Myocyte (in vitro differentiated cells): ENCODE measurements at regions not wholly inside any gene's neighbourhood (a gene's known extent, or its start where the extent isn't known, plus 50 kb on each side); places are given as distances from the start of the nearest gene placed in this dataset.

Experiments used
- DNase-seq: peaks from one replicate; pipeline ENCODE4 v3.0.0-alpha.2; 2012; ENCODE audit warnings: low read depth

GRCh38 chr20:48283470-48284110 is 498.3 kb upstream of the SULF2 start:
- peak; percentile 95 for DNase-seq

- no peak for DNase-seq
Measured at GRCh38 chr20:48282591-48283228, 497.4 kb upstream of the SULF2 start.

DNA sequence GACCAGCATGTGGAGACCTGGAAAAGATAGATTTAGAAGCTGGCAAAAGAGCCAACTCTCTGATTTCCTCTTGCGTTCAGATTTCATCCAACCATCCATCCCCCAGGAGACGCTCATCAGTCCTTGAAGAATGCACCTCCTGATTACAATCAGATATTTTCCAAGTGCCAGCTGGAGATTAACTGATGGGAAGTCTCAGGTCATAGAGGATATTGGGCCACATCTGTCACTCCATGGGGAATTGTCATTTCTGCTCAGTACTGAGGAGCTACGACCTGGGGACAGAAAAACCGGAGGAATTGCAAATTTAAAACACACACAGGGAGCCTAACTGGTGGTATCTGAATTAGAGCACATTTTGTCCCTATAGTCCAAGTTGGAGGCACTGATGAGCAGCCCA is 496.2 kb upstream of the SULF2 start:
- no peak for DNase-seq

DNA sequence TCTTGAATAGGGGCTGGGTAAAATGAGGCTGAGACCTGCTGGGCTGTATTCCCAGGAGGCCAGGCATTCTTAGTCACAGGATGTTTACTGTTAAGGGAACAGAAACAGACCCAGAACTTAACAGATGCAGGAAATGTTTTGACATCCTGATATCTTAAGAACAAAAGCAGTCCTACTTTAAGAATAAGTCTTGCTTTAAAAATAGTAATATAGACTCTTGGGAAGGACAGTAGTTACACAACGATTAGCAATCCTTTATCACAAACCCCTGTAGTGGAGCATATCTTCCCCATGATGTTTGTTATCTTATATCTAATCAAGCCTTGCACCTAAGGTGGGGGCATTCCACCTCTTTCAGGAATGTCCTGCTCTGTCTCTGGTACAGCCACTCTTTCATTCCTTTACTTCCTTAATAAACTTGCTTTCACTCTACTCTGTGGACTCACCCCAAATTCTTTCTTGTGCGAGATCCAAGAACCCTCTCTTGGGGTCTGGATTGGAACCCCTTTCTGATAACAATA is 493.7 kb upstream of the SULF2 start:
- no peak for DNase-seq

DNA sequence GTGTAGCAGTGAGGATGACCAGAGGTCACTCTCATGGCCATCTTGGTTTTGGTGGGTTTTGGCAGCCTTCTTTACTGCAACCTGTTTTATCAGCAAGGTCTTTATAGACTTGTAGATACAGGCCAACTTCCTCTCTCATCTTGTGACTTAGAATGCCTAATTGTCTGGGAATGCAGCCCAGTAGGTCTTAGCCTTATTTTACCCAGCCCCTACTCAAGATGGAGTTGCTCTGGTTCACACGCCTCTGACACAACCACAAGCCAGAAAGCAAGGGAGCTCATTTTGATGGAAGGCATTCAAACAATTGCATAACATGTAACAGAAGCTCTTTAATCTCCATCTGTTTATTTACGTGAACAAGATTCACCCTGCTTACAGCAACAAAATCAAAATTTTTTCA is 492.0 kb upstream of the SULF2 start:
- no peak for DNase-seq

GRCh38 chr20:48276021-48276342 is 490.7 kb upstream of the SULF2 start:
- no peak for DNase-seq

DNA sequence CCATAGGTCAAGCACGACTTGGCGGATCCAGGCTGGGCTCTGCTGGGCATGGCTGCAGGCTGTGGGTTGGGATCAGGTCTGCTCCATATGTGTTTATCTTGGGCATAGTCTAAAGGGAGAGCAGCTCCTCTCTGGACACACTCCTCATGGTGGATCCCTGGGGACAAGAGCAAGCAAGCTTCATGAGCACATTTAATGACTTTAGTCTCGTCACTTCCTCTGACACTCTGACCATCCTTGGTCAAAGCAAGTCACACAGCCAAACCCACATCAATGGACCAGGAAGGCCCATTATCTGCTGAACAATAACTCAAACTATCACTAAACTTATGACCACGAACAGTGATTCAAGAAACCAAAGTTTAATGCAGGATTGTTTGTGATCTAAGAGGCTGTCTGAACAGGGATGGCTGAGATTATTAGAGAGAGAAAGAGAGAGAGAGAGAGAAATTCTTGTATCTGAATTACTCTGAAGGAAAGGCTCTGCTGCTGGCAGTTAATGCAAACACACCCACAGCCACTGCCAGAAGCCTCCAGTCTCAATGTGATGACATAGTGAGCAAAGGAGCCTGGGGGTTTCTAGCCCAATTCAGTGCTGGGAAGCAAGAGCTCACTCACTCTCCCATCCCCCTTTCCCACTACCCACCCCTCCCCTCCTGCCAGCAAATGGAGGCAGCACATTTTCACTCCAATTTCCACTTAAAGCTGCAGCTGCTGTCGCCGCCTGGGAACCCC is 490.2 kb upstream of the SULF2 start:
- peak; percentile 44 for DNase-seq

GRCh38 chr20:48273843-48274242 is 488.6 kb upstream of the SULF2 start:
- DNase-seq, result no peak

GRCh38 chr20:48270885-48271284 is 485.6 kb upstream of the SULF2 start:
- DNase-seq, result no peak

DNA sequence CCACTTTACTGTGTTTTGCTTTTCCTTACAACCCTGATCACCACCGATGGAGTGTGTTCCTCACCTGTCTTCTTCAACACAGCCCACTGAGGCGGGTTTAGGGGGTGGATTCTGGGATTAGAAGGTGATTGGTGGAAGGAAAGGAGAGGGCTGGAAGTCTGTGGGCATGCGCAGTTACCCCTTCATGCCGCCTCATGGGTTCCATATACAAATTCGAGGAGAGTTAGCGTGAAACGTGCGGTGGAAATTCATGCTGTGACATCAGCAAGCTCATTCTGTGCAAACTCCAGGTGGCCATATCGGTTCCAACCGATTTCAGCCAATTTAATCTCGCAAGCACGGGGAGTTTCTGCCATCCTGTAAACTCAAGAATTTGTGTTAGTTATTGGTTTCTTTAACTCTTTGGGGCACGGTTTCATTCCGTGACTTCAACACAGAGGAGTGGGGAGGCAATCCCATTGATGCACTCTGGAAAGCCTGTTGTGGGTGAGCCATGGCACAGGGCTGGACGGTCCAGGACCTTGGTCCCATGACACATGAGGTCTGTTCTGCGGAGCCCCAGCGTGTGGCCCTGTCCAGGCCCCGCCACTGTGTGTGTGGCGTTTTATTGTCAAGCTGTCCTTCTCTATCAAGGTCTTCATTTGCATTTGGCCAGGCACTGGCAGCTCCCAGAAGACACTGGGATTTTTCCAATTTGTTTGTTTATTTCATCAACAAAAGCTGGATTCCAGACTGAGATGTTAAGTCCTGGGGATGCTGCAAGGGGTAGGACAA is 482.8 kb upstream of the SULF2 start:
- no peak for DNase-seq

DNA sequence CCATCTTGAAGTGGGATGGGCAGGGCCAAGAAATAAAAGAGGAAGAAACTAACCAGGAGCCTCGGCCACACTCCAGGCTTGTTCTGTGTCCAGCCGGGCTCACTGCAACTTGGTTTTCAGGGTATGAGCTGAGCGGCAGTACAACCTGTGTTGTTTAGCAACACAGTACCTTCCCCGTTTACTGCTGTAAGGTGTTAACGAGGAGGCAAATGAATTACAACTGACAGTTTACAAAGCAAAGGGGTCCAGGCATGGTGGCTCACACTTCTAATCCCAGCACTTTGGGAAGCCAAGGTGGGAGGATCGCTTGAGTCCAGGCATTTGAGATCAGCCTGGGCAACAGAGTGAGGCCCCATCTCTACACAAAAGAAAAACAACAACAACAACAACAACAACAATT is 481.3 kb upstream of the SULF2 start:
- DNase-seq, result no peak

- DNase-seq, result no peak
Measured at GRCh38 chr20:48265791-48266190, 480.5 kb upstream of the SULF2 start.

DNA sequence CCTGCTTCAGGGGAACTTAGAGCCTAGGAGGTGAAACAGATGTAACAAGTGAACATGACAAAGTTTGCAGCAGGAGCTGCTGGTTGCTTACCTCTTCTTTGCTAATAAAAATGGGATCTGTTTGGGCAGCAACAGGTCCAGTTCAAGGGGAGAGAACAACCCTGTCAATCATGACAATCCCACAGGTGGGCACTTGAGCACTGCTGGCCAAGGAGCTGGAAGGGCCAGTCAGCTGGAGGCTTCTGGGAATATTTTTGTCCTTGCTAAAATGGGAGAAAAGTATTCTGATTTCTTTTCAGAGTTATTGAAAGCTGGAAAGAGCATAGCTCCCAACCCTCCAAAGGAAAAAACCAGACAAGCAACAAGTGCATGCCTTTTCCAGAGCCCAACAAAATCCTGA is 477.7 kb upstream of the SULF2 start:
- DNase-seq, result no peak

GRCh38 chr20:48262466-48262865 is 477.2 kb upstream of the SULF2 start:
- no peak for DNase-seq

- no peak for DNase-seq
Measured at GRCh38 chr20:48261398-48261910, 476.2 kb upstream of the SULF2 start.

- DNase-seq, result peak; percentile 11
Measured at GRCh38 chr20:48260129-48260756, 475.0 kb upstream of the SULF2 start.

DNA sequence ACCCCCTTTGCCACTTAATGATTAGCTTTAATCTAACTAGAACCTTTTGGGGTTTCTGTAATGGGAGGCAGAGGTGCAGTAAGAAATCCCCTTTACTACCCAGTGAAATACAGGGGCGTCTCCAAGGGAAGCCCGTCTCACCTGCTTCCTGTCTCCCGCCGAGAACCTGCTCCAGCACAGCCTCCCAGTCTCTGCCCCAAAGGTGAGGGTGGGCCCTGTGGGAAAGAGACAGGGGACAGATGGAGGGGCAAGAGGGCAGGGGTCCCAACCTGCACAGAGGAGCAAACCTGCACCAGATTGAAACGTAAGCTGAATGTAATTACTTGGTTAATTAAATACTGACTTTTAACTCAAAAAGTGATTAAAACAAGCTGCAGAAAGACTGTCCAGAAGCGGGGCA is 474.2 kb upstream of the SULF2 start:
- no peak for DNase-seq

GRCh38 chr20:48257833-48258232 is 472.6 kb upstream of the SULF2 start:
- DNase-seq, result no peak

- no peak for DNase-seq
Measured at GRCh38 chr20:48247961-48248360, 462.7 kb upstream of the SULF2 start.

DNA sequence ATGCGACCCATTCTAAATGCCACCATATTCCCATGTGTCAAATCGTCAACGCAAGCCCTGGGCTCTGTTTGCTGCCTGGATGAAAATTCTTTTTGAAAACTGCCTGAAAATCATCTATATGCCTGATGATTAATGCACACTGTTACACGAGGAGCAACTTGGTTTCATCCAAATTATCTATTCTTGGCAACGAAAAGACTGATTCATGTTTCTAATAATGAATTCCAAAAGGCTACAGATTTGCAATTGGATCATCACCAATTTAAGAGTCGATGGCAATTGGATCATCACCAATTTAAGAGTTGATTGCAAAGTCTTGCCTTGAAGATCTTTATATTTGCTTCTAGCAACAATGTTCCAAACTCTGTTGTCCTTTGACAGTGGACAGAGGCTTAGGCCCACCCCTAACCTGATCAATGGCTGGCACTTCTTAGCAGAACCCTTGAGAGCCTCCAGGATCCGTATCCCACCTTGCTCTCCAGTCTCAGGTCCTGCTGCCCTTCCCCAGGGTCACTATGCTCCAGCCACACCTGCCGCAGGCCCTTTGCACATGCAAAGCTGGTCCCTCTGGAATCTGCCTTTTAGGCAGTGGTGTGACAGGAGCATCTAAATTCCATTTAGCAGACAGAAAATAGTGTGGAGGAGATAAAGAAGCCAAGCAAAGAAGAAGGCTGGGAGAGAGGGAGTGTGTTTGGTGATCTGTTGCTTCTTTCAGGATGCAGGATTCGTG is 460.9 kb upstream of the SULF2 start:
- DNase-seq, result no peak
